Effector memory CD4-positive, alpha-beta T cell (primary cell): ENCODE measurements at regions not wholly inside any gene's neighbourhood (a gene's known extent, or its start where the extent isn't known, plus 50 kb on each side); places are given as distances from the start of the nearest gene placed in this dataset.
"Not testable (repeated sequence)": the region's sequence is repeated elsewhere in the genome, so short reads cannot be mapped to it uniquely, and the experiment has no call there.

ENCODE experiments used
- DNase-seq, 3 donors: peaks; one replicate each; pipeline ENCODE4 v3.0.0-alpha.2; 2020
- H3K27ac ChIP-seq: 2 replicates; pipeline ENCODE4 v1.7.0; 2013; ENCODE audit warnings: mild to moderate bottlenecking, low read length, moderate library complexity; ENCODE audit not compliant: insufficient read depth, poor library complexity, severe bottlenecking
- H3K27me3 ChIP-seq: replicated peaks from 2 replicates; pipeline ENCODE4 v1.7.0; 2013; ENCODE audit warnings: mild to moderate bottlenecking, low read length; ENCODE audit not compliant: insufficient read depth, control insufficient read depth, poor library complexity, severe bottlenecking
- H3K36me3 ChIP-seq: 2 replicates; pipeline ENCODE4 v1.7.0; 2013; ENCODE audit warnings: mild to moderate bottlenecking, low read length, moderate library complexity; ENCODE audit not compliant: control insufficient read depth, insufficient read depth
- H3K4me1 ChIP-seq: 2 replicates; pipeline ENCODE4 v1.7.0; 2013; ENCODE audit warnings: low read length, mild to moderate bottlenecking; ENCODE audit not compliant: control insufficient read depth, insufficient read depth, poor library complexity, severe bottlenecking
- H3K4me3 ChIP-seq: 2 replicates; pipeline ENCODE4 v1.7.0; 2013; ENCODE audit warnings: low read length, low read depth, mild to moderate bottlenecking; ENCODE audit not compliant: insufficient read depth, poor library complexity, severe bottlenecking
- H3K9me3 ChIP-seq: 2 replicates; pipeline ENCODE4 v1.7.0; 2013; ENCODE audit warnings: mild to moderate bottlenecking, low read length, moderate library complexity; ENCODE audit not compliant: control insufficient read depth

DNA sequence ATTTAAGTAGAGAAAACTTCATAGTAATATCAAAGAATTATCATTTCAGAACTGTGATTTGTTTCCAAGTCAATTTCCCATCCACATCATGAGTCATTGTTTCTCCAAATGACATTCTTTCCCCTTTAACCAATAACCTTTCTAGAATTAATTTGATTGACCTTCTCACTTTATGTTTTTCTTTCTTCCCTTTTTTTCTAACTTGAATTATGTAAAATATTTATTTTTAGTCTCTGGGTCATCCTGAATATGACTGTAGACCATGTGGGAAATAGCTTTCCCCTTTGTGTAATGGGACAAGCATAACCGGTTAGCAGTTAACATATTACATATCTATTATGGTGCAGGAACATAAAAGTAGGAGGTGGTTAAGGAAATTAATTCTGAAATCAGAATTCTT is 291.1 kb downstream of the GJA1 start:
- H3K36me3 ChIP-seq: no peaks in the 10 kb centered on the region
- H3K4me1 ChIP-seq: no peaks in the 10 kb centered on the region
- no peak overlapping the region for H3K4me3 ChIP-seq
- no peak for DNase-seq
- no peaks in the 10 kb centered on the region for H3K27me3 ChIP-seq
- no peak overlapping the region for H3K27ac ChIP-seq
- H3K9me3 ChIP-seq: peaks cover 3% of the 10 kb centered on the region

DNA sequence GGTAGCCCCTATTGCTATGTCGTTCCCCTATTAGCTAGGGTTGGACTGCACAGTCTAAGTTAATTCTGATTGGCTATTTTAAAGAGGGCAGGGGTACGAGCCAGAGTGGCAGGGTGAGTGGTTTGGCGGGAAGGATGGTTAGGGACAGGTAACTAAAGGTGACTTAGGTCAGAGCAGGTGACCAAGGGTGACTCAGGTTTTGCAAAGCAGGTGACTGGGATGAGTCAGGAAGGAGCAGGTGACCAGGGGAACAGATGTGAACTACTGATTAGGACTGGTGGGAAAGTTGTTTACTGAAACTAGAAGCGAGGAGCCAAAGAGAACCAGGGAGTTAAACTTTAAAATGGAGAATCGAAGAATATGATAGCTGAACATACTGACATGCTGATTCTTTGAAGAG is 295.2 kb downstream of the GJA1 start:
- Histone ChIP-seq H3K36me3 (no peaks in the 10 kb centered on the region), H3K27ac (no peak overlapping the region), H3K9me3 (peaks cover 3% of the 10 kb centered on the region), H3K4me3 (no peak overlapping the region), H3K4me1 (no peaks in the 10 kb centered on the region), H3K27me3 (no peaks in the 10 kb centered on the region)
- DNase-seq: no peak

DNA sequence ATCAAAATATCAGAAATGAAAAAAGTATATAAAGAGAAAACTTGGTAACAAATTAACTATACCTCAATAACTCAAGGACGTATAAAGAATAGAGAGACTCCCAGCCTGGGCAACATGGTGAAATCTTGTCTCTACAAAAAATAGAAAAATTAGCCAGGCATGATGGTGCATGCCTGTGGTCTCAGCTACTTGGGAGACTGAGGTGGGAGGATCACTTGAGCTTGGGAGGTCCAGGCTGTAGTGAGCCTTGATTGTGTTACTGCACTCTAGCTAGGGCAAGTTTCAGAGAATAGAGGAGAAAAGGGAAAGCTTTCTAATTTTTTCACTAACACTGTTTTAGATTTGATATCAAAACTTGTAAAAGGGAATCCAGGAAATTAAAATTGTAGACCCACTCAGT is 295.9 kb downstream of the GJA1 start:
- Histone ChIP-seq H3K27ac (no peak overlapping the region), H3K36me3 (no peaks in the 10 kb centered on the region)
- no peak for DNase-seq

DNA sequence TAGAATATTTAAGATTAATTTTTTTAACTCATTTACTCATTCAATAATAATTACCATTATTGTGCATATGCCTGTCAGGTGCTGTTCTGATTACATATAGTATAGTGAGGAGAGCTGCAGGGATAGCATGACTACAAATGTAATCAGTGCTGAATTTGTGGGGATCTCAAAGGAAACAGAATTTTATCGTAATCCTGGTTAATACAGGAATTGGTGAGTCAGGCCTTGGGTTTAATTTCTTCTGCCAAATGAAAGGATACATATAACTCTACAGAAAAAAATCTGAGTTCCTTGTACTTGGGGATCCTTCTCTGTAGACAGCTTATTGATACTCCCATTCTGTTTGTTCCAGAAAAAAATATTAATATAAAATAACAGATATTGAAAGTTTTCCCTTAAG is 297.2 kb downstream of the GJA1 start:
- Histone ChIP-seq H3K27me3 (no peaks in the 10 kb centered on the region), H3K27ac (no peak overlapping the region), H3K9me3 (peaks cover 3% of the 10 kb centered on the region), H3K36me3 (no peaks in the 10 kb centered on the region), H3K4me3 (no peak overlapping the region), H3K4me1 (no peaks in the 10 kb centered on the region)
- DNase-seq: no peak

More for the DNA sequence above, 295.9 kb downstream of the GJA1 start:
- Histone ChIP-seq H3K4me3 (no peak overlapping the region), H3K27me3 (no peaks in the 10 kb centered on the region), H3K9me3 (peaks cover 3% of the 10 kb centered on the region), H3K4me1 (no peaks in the 10 kb centered on the region)

DNA sequence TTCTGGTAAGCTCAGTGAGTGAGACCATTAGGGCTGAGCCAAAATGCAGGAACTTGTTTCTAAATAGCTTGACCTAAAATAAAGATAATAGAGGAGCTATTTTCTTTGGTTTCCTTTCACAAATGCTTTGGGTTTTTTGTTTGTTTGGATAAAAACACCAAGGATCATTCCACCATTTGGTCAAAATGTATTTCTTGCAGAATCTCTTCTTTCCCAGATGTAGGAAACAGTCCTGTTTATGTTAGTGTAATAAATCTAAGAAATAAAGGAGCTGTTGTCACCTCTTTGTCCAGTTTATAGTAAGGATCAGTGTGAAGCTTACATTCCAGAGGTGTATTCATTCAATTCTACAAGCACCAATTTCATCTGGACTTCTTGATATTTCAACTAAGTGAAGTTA is 297.8 kb downstream of the GJA1 start:
- H3K27ac ChIP-seq: no peak overlapping the region
- DNase-seq: no peak
- H3K4me3 ChIP-seq: no peak overlapping the region
- no peaks in the 10 kb centered on the region for H3K27me3 ChIP-seq
- H3K9me3 ChIP-seq: peaks cover 3% of the 10 kb centered on the region
- no peaks in the 10 kb centered on the region for H3K36me3 ChIP-seq
- H3K4me1 ChIP-seq: no peaks in the 10 kb centered on the region

DNA sequence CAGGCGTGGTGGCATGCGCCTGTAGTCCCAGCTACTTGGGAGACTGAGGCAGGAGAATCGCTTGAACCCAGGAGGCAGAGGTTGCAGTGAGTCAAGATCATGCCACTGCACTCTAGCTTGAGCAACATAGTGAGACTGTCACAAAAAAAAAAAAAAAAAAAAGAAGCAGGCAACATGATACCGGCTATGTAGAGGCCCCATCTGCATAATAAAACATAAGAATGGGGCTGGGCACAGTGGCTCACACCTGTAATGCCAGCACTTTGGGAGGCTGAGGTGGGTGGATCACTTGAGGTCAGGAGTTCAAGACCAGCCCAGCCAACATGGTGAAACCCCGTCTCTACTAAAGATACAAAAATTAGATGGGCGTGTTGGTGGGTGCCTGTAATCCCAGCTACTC is 304.7 kb downstream of the GJA1 start:
- H3K27ac ChIP-seq, H3K36me3 ChIP-seq, H3K4me1 ChIP-seq, H3K27me3 ChIP-seq, DNase-seq, H3K9me3 ChIP-seq, H3K4me3 ChIP-seq: not testable (repeated sequence)

DNA sequence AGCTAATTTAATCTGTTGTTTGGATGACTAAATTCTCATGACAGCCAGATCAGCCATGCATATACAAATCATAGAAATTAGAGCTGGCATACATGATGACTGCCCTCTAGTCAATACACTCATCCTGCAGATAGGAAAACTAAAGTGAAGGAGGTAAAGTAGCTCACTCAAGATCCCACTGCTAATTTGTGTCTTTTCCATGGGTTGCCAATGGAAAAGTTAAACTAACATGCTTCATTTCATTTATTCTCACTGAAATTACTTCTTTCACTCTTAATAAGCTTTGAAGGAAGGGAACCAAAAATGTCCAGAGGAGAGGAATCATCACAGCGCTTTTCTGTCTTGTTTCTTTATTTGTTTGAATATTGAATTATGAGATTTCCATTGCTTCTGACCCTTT is 308.2 kb downstream of the GJA1 start:
- Histone ChIP-seq H3K27ac (no peak overlapping the region), H3K4me1 (no peaks in the 10 kb centered on the region), H3K27me3 (no peaks in the 10 kb centered on the region), H3K36me3 (no peaks in the 10 kb centered on the region), H3K4me3 (no peak overlapping the region), H3K9me3 (no peaks in the 10 kb centered on the region)
- DNase-seq: no peak

DNA sequence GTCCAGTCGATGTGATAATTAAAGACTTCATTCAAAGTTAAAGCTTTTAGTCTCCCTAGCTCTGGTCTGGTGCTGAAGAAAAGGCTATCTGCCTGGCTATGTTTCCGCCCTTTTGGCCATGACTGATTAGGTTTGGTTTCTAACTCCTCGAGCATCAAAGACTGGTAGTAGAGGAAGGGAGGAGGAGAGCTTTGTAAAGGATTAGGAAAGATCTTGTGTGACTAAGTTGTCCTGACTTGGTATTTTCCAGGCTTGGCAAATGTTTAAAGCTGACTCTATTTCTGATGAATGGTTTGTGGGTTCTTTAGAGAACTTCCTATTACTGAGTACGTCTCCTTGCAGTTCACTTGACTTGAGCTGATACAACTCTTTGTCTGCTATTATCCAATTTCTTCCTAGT is 312.9 kb downstream of the GJA1 start:
- no peak overlapping the region for H3K27ac ChIP-seq
- DNase-seq: no peak

DNA sequence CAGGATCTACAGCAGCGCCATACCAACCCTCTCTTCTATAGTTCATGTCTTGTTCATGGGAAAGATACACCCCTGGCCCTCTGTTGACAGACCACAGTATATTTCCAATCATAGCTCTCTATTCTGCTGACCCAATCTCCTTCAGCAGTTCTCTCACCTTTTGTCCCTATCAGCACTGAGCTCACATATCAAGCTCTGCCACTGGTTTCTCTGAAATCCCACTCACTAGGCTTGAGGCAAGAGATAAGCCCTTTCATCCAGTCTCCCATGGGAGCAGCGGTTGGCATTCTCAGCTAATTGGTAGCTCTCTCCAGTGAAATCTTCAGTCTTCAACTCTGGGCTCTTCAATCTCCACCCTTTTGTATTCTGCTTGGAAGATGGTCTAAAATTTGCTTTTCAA is 313.4 kb downstream of the GJA1 start:
- DNase-seq: no peak
- Histone ChIP-seq H3K27ac (no peak overlapping the region), H3K4me3 (no peak overlapping the region)

More for the DNA sequence above, 312.9 kb downstream of the GJA1 start:
- no peaks in the 10 kb centered on the region for H3K4me1 ChIP-seq
- H3K27me3 ChIP-seq: no peaks in the 10 kb centered on the region
- no peak overlapping the region for H3K4me3 ChIP-seq
- no peaks in the 10 kb centered on the region for H3K9me3 ChIP-seq
- no peaks in the 10 kb centered on the region for H3K36me3 ChIP-seq

DNA sequence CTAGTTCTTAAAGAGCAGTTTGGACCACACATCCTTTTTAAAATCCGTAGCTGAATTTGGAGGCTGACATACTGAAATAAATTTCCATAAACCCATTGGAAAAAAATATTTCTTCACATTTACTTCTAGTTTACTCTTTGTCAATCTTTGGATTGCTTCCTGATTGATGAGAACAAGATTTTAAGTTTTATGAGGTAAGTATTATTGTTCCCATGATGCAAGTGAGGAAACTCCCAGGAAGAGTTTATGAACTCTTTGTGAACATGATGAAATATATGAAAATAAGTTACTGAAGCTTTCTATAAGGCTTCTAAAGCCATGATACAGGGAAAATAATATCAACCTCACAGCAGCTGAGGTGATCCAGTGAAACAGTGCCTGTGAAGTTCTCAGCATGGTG is 320.0 kb downstream of the GJA1 start:
- Histone ChIP-seq H3K9me3 (no peaks in the 10 kb centered on the region), H3K36me3 (no peaks in the 10 kb centered on the region), H3K4me1 (no peaks in the 10 kb centered on the region), H3K4me3 (no peak overlapping the region), H3K27ac (no peak overlapping the region), H3K27me3 (no peaks in the 10 kb centered on the region)
- DNase-seq: no peak

More for the DNA sequence above, 313.4 kb downstream of the GJA1 start:
- Histone ChIP-seq H3K9me3 (no peaks in the 10 kb centered on the region), H3K36me3 (no peaks in the 10 kb centered on the region), H3K4me1 (no peaks in the 10 kb centered on the region), H3K27me3 (no peaks in the 10 kb centered on the region)

DNA sequence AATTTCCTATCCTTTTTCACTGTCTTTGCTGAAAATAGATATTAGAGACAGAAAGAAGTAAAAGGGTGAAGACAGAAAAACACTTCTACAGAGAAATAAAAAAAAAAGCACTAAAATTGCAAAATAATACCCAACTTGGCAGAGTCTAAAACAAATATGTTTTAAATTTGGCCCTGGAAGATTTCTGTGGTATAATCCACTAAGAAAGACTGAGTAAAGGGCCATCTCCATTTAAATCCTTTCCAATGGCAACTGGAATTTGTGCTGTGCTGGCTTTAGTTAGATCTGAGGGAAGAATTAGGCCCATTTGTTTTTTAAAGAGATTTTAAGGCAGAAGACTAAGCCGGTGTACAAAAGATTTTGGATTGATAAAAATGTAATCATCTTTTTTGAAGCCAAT is 321.2 kb downstream of the GJA1 start:
- H3K36me3 ChIP-seq: no peaks in the 10 kb centered on the region
- H3K27ac ChIP-seq: no peak overlapping the region
- no peak for DNase-seq
- no peaks in the 10 kb centered on the region for H3K4me1 ChIP-seq
- no peaks in the 10 kb centered on the region for H3K27me3 ChIP-seq
- H3K9me3 ChIP-seq: no peaks in the 10 kb centered on the region
- H3K4me3 ChIP-seq: no peak overlapping the region
